Neural cell (in vitro differentiated cells): ENCODE measurements at regions not wholly inside any gene's neighbourhood (a gene's known extent, or its start where the extent isn't known, plus 50 kb on each side); places are given as distances from the start of the nearest gene placed in this dataset.

Source experiments
- H2AFZ ChIP-seq: fragments of 200-600, 300-800 bp; sonication (generic), shearing (Covaris generic); 2 replicates; pipeline ENCODE4 v1.6.0; 2014; ENCODE audit warnings: low read depth, mild to moderate bottlenecking, antibody characterized with exemption, low read length, moderate library complexity
- H3F3A ChIP-seq: fragments of 200-600 bp; shearing (Covaris generic); 2 replicates; pipeline ENCODE4 v1.6.1; 2016; ENCODE audit warnings: mild to moderate bottlenecking, moderate library complexity, mixed read lengths, antibody characterized with exemption, low read length; ENCODE audit not compliant: insufficient read depth, poor library complexity, severe bottlenecking
- H3K27ac ChIP-seq: fragments of 200-600, 300-800 bp; sonication (generic), shearing (Covaris generic); 2 replicates; pipeline ENCODE4 v1.5.1; 2014; ENCODE audit warnings: mild to moderate bottlenecking, low read length, moderate library complexity
- H3K27me3 ChIP-seq: fragments of 300-800, 200-600 bp; sonication (generic), shearing (Covaris generic); 2 replicates; pipeline ENCODE4 v1.6.0; 2014; ENCODE audit warnings: mild to moderate bottlenecking, low read depth, low read length, moderate library complexity; ENCODE audit not compliant: insufficient read depth
- H3K36me3 ChIP-seq: fragments of 300-800, 200-600 bp; sonication (generic), shearing (Covaris generic); 2 replicates; pipeline ENCODE4 v1.5.1; 2014; ENCODE audit warnings: mild to moderate bottlenecking, antibody characterized with exemption, low read length, moderate library complexity; ENCODE audit not compliant: insufficient read depth
- H3K4me2 ChIP-seq: fragments of 300-800, 200-600 bp; sonication (generic), shearing (Covaris generic); 2 replicates; pipeline ENCODE4 v1.6.0; 2014; ENCODE audit warnings: mild to moderate bottlenecking, low read length
- H3K4me3 ChIP-seq: fragments of 300-800, 200-600 bp; sonication (generic), shearing (Covaris generic); 2 replicates; pipeline ENCODE4 v1.5.1; 2014; ENCODE audit warnings: mild to moderate bottlenecking, low read length, moderate library complexity
- H3K79me2 ChIP-seq: fragments of 200-600 bp; shearing (Covaris generic); replicated peaks from 2 replicates; pipeline ENCODE4 v1.6.0; 2014; ENCODE audit warnings: mild to moderate bottlenecking, low read length, moderate library complexity; ENCODE audit not compliant: insufficient read depth
- H3K9ac ChIP-seq: fragments of 300-800, 200-600 bp; sonication (generic), shearing (Covaris generic); 2 replicates; pipeline ENCODE4 v1.6.1; 2016; ENCODE audit warnings: mild to moderate bottlenecking, low read length, mixed read lengths
- H3K9me2 ChIP-seq: fragments of 200-600 bp; shearing (Covaris generic); 2 replicates; pipeline ENCODE4 v1.6.1; 2016; ENCODE audit warnings: mild to moderate bottlenecking, low read length, mixed read lengths; ENCODE audit not compliant: insufficient read depth
- H3K9me3 ChIP-seq: fragments of 200-600, 300-800 bp; sonication (generic), shearing (Covaris generic); 2 replicates; pipeline ENCODE4 v1.6.1; 2016; ENCODE audit warnings: mild to moderate bottlenecking, mixed run types, low read length, moderate library complexity, mixed read lengths
- H4K20me1 ChIP-seq: fragments of 200-600 bp; shearing (Covaris generic); 2 replicates; pipeline ENCODE4 v1.6.1; 2016; ENCODE audit warnings: mild to moderate bottlenecking, mixed run types; ENCODE audit not compliant: insufficient read depth
- CTCF ChIP-seq: fragments of 450-650 bp; IDR thresholded peaks from 2 replicates; pipeline ENCODE4 v1.5.1; 2014; ENCODE audit warnings: antibody characterized with exemption, mild to moderate bottlenecking, moderate library complexity; ENCODE audit not compliant: poor library complexity, severe bottlenecking
- EP300 ChIP-seq: fragments of 450-650 bp; conservative IDR thresholded peaks from 2 replicates; pipeline ENCODE4 v1.6.1; 2014; ENCODE audit warnings: antibody characterized with exemption, mild to moderate bottlenecking, moderate library complexity; ENCODE audit not compliant: poor library complexity, severe bottlenecking
- EZH2 ChIP-seq: fragments of 200-600, 300-800 bp; shearing (Covaris generic), sonication (generic); IDR thresholded peaks from 2 replicates; pipeline ENCODE4 v1.6.1; 2014; ENCODE audit warnings: antibody characterized with exemption, low read length, borderline replicate concordance, mild to moderate bottlenecking; ENCODE audit not compliant: insufficient read depth, poor library complexity, severe bottlenecking
- MXI1 ChIP-seq: fragments of 450-650 bp; conservative IDR thresholded peaks from 2 replicates; pipeline ENCODE4 v1.6.1; 2014; ENCODE audit warnings: antibody characterized with exemption, mild to moderate bottlenecking; ENCODE audit not compliant: poor library complexity, severe bottlenecking
- POLR2AphosphoS5 ChIP-seq: IDR thresholded peaks from 2 replicates; pipeline ENCODE4 v1.6.1; 2012
- RAD21 ChIP-seq: fragments of 450-650 bp; conservative IDR thresholded peaks from 2 replicates; pipeline ENCODE4 v1.6.1; 2014; ENCODE audit warnings: antibody characterized with exemption, mild to moderate bottlenecking, moderate library complexity
- REST ChIP-seq: IDR thresholded peaks from 2 replicates; pipeline ENCODE4 v1.6.1; 2012; ENCODE audit warnings: borderline replicate concordance
- SMC3 ChIP-seq: fragments of 450-650 bp; conservative IDR thresholded peaks from 2 replicates; pipeline ENCODE4 v1.6.1; 2014; ENCODE audit warnings: antibody characterized with exemption, mild to moderate bottlenecking, moderate library complexity; ENCODE audit not compliant: poor library complexity
- TAF1 ChIP-seq: IDR thresholded peaks from 2 replicates; pipeline ENCODE4 v1.6.1; 2012; ENCODE audit warnings: low read depth

- H3K79me2 ChIP-seq: no peaks in the 10 kb centered on the region
- H3K9me3 ChIP-seq: no peaks in the 10 kb centered on the region
- H2AFZ ChIP-seq: no peak overlapping the region
- no peaks in the 10 kb centered on the region for H4K20me1 ChIP-seq
- peaks cover 8% of the 10 kb centered on the region for H3F3A ChIP-seq
- H3K36me3 ChIP-seq: no peaks in the 10 kb centered on the region
- H3K9me2 ChIP-seq: no peaks in the 10 kb centered on the region
- peak overlapping the region; percentile 70 for H3K4me2 ChIP-seq
- H3K9ac ChIP-seq: peak overlapping the region; percentile 50
- TF ChIP-seq EP300 (peak; percentile 100), EZH2 (no peak), POLR2AphosphoS5 (peak; percentile 91), CTCF (peak; percentile 37), MXI1 (peak; percentile 69), RAD21 (peak; percentile 81), TAF1 (peak; percentile 85), REST (peak; percentile 72), SMC3 (peak; percentile 88)
- peak overlapping the region; percentile 90 for H3K27ac ChIP-seq
- peak overlapping the region; percentile 61 for H3K4me3 ChIP-seq
- H3K27me3 ChIP-seq: no peaks in the 10 kb centered on the region
Measured at GRCh38 chr5:81851481-81852178, 100.7 kb upstream of the SSBP2 start.

- no peaks in the 10 kb centered on the region for H3K79me2 ChIP-seq
- no peaks in the 10 kb centered on the region for H4K20me1 ChIP-seq
- H3K36me3 ChIP-seq: no peaks in the 10 kb centered on the region
- H3K9me2 ChIP-seq: no peaks in the 10 kb centered on the region
- peak overlapping the region; percentile 70 for H3K4me2 ChIP-seq
- peak overlapping the region; percentile 61 for H3K4me3 ChIP-seq
- H3K9ac ChIP-seq: peak overlapping the region; percentile 50
- peaks cover 8% of the 10 kb centered on the region for H3F3A ChIP-seq
- no peak for TF ChIP-seq SMC3
- TF ChIP-seq REST: no peak
- no peak for TF ChIP-seq MXI1
- no peak for TF ChIP-seq POLR2AphosphoS5
- TF ChIP-seq TAF1: no peak
- no peak for TF ChIP-seq EZH2
- no peak for TF ChIP-seq RAD21
- TF ChIP-seq CTCF: no peak
- no peak for TF ChIP-seq EP300
- no peaks in the 10 kb centered on the region for H3K27me3 ChIP-seq
- H3K27ac ChIP-seq: peak overlapping the region; percentile 90
- no peaks in the 10 kb centered on the region for H3K9me3 ChIP-seq
- no peak overlapping the region for H2AFZ ChIP-seq
Measured at GRCh38 chr5:81850501-81851357, 99.8 kb upstream of the SSBP2 start.
